Peyer's patch (tissue), 4 donors: ENCODE measurements at regions not wholly inside any gene's neighbourhood (a gene's known extent, or its start where the extent isn't known, plus 50 kb on each side); places are given as distances from the start of the nearest gene placed in this dataset.

ENCODE experiments used
- DNase-seq, 3 donors: peaks; one replicate each; pipeline ENCODE4 v3.0.0-alpha.2; 2017 to 2019
- H3K27ac ChIP-seq, 4 donors: fragments of 200-600 bp; sonication (generic); one replicate each; pipeline ENCODE4 v1.5.1; 2016 to 2019
- H3K27me3 ChIP-seq, 2 donors: fragments of 200-600 bp; sonication (generic); one replicate each; pipeline ENCODE4 v1.5.1; 2019
- H3K36me3 ChIP-seq, 3 donors: fragments of 200-600 bp; sonication (generic); one replicate each; pipeline ENCODE4 v1.5.1; 2016 to 2019
- H3K4me1 ChIP-seq, 4 donors: fragments of 200-600 bp; sonication (generic); one replicate each; pipeline ENCODE4 v1.5.1; 2016 to 2019
- H3K4me3 ChIP-seq, 4 donors: fragments of 200-600 bp; sonication (generic); 1 replicate in 3 of 4; 2 replicates in 1 of 4; pipeline ENCODE4 v1.5.1; 2016 to 2019; ENCODE audit warnings: mild to moderate bottlenecking in 1 of 4
- H3K9me3 ChIP-seq, 4 donors: fragments of 200-600 bp; sonication (generic); one replicate each; pipeline ENCODE4 v1.5.1; 2016 to 2019; ENCODE audit warnings: mild to moderate bottlenecking in 1 of 4
- CTCF ChIP-seq, 6 experiments: fragments of 450-650 bp in 4 of 6; fragments of 200-600 bp in 2 of 6; sonication (generic) in 1 of 6; IDR thresholded peaks; one replicate each; pipeline ENCODE4 v1.5.1; 2017 to 2019; ENCODE audit warnings: antibody characterized with exemption in 6 of 6, mild to moderate bottlenecking in 3 of 6, moderate library complexity in 1 of 6
- POLR2A ChIP-seq, 2 donors: fragments of 450-650 bp; IDR thresholded peaks; one replicate each; pipeline ENCODE4 v1.5.1; 2017; ENCODE audit warnings: antibody characterized with exemption in 2 of 2, mild to moderate bottlenecking in 2 of 2, moderate library complexity in 2 of 2

- Histone ChIP-seq H3K27ac (no peak overlapping the region), H3K4me3 (no peak overlapping the region), H3K9me3 (no peaks in the 10 kb centered on the region), H3K4me1 (no peaks in the 10 kb centered on the region), H3K27me3 (no peaks in the 10 kb centered on the region), H3K36me3 (no peaks in the 10 kb centered on the region)
- DNase-seq = no peak
- no peak for TF ChIP-seq POLR2A (IDR thresholded peaks at IDR 0.05)
- no peak for TF ChIP-seq CTCF (IDR thresholded peaks at IDR 0.05)
Measured at GRCh38 chr12:74076918-74077317, 460.7 kb upstream of the ATXN7L3B start.

GRCh38 chr12:74105434-74105833 is 432.2 kb upstream of the ATXN7L3B start:
- no peaks in the 10 kb centered on the region for H3K9me3 ChIP-seq
- TF ChIP-seq POLR2A (IDR thresholded peaks at IDR 0.05) = no peak
- TF ChIP-seq CTCF (IDR thresholded peaks at IDR 0.05) = no peak
- no peak overlapping the region for H3K4me3 ChIP-seq
- no peak overlapping the region for H3K27ac ChIP-seq
- DNase-seq = no peak
- no peaks in the 10 kb centered on the region for H3K27me3 ChIP-seq
- no peaks in the 10 kb centered on the region for H3K36me3 ChIP-seq
- H3K4me1 ChIP-seq = no peaks in the 10 kb centered on the region

GRCh38 chr12:74108729-74109128 is 428.9 kb upstream of the ATXN7L3B start:
- Histone ChIP-seq H3K4me1 (no peaks in the 10 kb centered on the region), H3K27ac (no peak overlapping the region), H3K27me3 (no peaks in the 10 kb centered on the region), H3K9me3 (no peaks in the 10 kb centered on the region), H3K4me3 (no peak overlapping the region), H3K36me3 (no peaks in the 10 kb centered on the region)
- TF ChIP-seq POLR2A (IDR thresholded peaks at IDR 0.05) = no peak
- TF ChIP-seq CTCF (IDR thresholded peaks at IDR 0.05) = no peak
- no peak for DNase-seq

GRCh38 chr12:74111688-74112360 is 425.8 kb upstream of the ATXN7L3B start:
- H3K27me3 ChIP-seq = no peaks in the 10 kb centered on the region
- no peaks in the 10 kb centered on the region for H3K36me3 ChIP-seq
- TF ChIP-seq CTCF (IDR thresholded peaks at IDR 0.05) (peak in 1 of 6 experiments; percentile 3), POLR2A (IDR thresholded peaks at IDR 0.05) (no peak)
- H3K4me3 ChIP-seq = no peak overlapping the region
- H3K9me3 ChIP-seq = no peaks in the 10 kb centered on the region
- no peak for DNase-seq
- no peaks in the 10 kb centered on the region for H3K4me1 ChIP-seq
- no peak overlapping the region for H3K27ac ChIP-seq

GRCh38 chr12:74119811-74120362 is 417.7 kb upstream of the ATXN7L3B start:
- no peak overlapping the region for H3K27ac ChIP-seq
- DNase-seq = no peak
- no peaks in the 10 kb centered on the region for H3K27me3 ChIP-seq
- H3K9me3 ChIP-seq = no peaks in the 10 kb centered on the region
- H3K4me1 ChIP-seq = no peaks in the 10 kb centered on the region
- no peaks in the 10 kb centered on the region for H3K36me3 ChIP-seq
- TF ChIP-seq CTCF (IDR thresholded peaks at IDR 0.05) = no peak
- no peak for TF ChIP-seq POLR2A (IDR thresholded peaks at IDR 0.05)
- H3K4me3 ChIP-seq = no peak overlapping the region
